Caco-2 (cell line): ENCODE measurements at regions not wholly inside any gene's neighbourhood (a gene's known extent, or its start where the extent isn't known, plus 50 kb on each side); places are given as distances from the start of the nearest gene placed in this dataset.

ENCODE experiments used
- BruUV-seq: library from RNA; stranded (reverse); fragments of 400-500 nt; replicated peaks from 2 replicates; lab custom pipeline; 2021; lab: Mats Ljungman, UMichigan
- CTCF ChIA-PET: fragments of 300-600 bp; sonication (Branson Sonifier 250); formaldehyde crosslinking; loops from one replicate; lab custom pipeline; 2022; ENCODE audit warnings: antibody characterized with exemption; lab: Charles Lee
- POLR2A ChIA-PET: fragments of 300-600 bp; sonication (Branson Sonifier 250); formaldehyde crosslinking; loops from one replicate; lab custom pipeline; 2022; ENCODE audit warnings: antibody characterized with exemption; lab: Charles Lee
- DNase-seq, 2 experiments: peaks; one replicate each; pipeline versions ENCODE4 v3.0.0 to v3.0.0-alpha.2; 2020 to 2022
- H3K27me3 ChIP-seq: replicated peaks from 2 replicates; pipeline ENCODE4 v1.6.0; 2011; ENCODE audit warnings: low read length; ENCODE audit not compliant: control insufficient read depth, insufficient read depth
- H3K36me3 ChIP-seq: 2 replicates; pipeline ENCODE4 v1.5.1; 2011; ENCODE audit warnings: low read length; ENCODE audit not compliant: control insufficient read depth, insufficient read depth
- H3K4me1 ChIP-seq: fragments of 250-450 bp; sonication (Bioruptor Pico); 2 replicates; pipeline ENCODE4 v1.5.1; 2020; ENCODE audit warnings: mild to moderate bottlenecking
- H3K4me3 ChIP-seq: 2 replicates; pipeline ENCODE4 v1.5.1; 2011; ENCODE audit warnings: low read depth, mild to moderate bottlenecking, control low read depth, low read length
- H3K9me3 ChIP-seq: fragments of 250-450 bp; sonication (Bioruptor Pico); 2 replicates; pipeline ENCODE4 v1.5.1; 2020; ENCODE audit warnings: mild to moderate bottlenecking, moderate library complexity
- H3K27ac Mint-ChIP-seq: one replicate; pipeline ENCODE4 v1.8.0; 2022; ENCODE audit warnings: mixed read lengths; ENCODE audit not compliant: unreplicated experiment
- H3K27me3 Mint-ChIP-seq: one replicate; pipeline ENCODE4 v1.8.0; 2022; ENCODE audit warnings: mixed read lengths; ENCODE audit not compliant: insufficient read depth, unreplicated experiment
- H3K36me3 Mint-ChIP-seq: one replicate; pipeline ENCODE4 v1.8.0; 2022; ENCODE audit warnings: mild to moderate bottlenecking, mixed read lengths; ENCODE audit not compliant: insufficient read depth, unreplicated experiment
- H3K4me1 Mint-ChIP-seq: one replicate; pipeline ENCODE4 v1.8.0; 2022; ENCODE audit warnings: low read depth, mixed read lengths; ENCODE audit not compliant: unreplicated experiment
- H3K4me3 Mint-ChIP-seq: one replicate; pipeline ENCODE4 v1.8.0; 2022; ENCODE audit warnings: mild to moderate bottlenecking, moderate library complexity, mixed read lengths; ENCODE audit not compliant: unreplicated experiment
- H3K9me3 Mint-ChIP-seq: one replicate; pipeline ENCODE4 v1.8.0; 2022; ENCODE audit warnings: mixed read lengths; ENCODE audit not compliant: unreplicated experiment
- CTCF ChIP-seq, 2 experiments: fragments of 200-600 bp in 1 of 2; IDR thresholded peaks; 1 replicate in 1 of 2; 2 replicates in 1 of 2; pipeline versions ENCODE4 v1.5.1 to v1.8.0; 2011 to 2022; ENCODE audit warnings: antibody characterized with exemption in 1 of 2, control low read depth in 1 of 2, inconsistent platforms in 1 of 2, low read depth in 1 of 2, low read length in 1 of 2, mild to moderate bottlenecking in 1 of 2, moderate library complexity in 1 of 2; ENCODE audit not compliant: insufficient read depth in 1 of 2, severe bottlenecking in 1 of 2, unreplicated experiment in 1 of 2
- intact Hi-C: fragments of 100-400 bp; cut with micrococcal nuclease; formaldehyde crosslinking; loops from one replicate; pipeline ENCODE4 v1.10.0; 2022; ENCODE audit not compliant: unreplicated experiment

- Mint-ChIP-seq H3K27ac (no peak overlapping the region), H3K9me3 (no peaks in the 10 kb centered on the region), H3K4me3 (no peak overlapping the region), H3K27me3 (peaks cover 12% of the 10 kb centered on the region), H3K36me3 (no peaks in the 10 kb centered on the region), H3K4me1 (no peaks in the 10 kb centered on the region)
- ChIA-PET CTCF (no interaction called here), POLR2A (no interaction called here)
- no peaks in the 10 kb centered on the region for H3K9me3 ChIP-seq
- intact Hi-C loops, result no loop called here
- BruUV-seq, result no TSS peak
- TF ChIP-seq CTCF (IDR thresholded peaks at IDR 0.05; ENCODE audit: insufficient read depth in 1 of 2, low read depth in 1 of 2, low read length in 1 of 2, severe bottlenecking in 1 of 2, unreplicated experiment in 1 of 2), result no peak
- no peaks in the 10 kb centered on the region for H3K4me1 ChIP-seq
- no peak overlapping the region for H3K4me3 ChIP-seq
- H3K36me3 ChIP-seq, result no peaks in the 10 kb centered on the region
- no peak for DNase-seq
- H3K27me3 ChIP-seq, result no peaks in the 10 kb centered on the region
Measured at GRCh38 chr21:38036016-38036415, 119.8 kb upstream of the KCNJ6 start.

- ChIA-PET POLR2A (no interaction called here), CTCF (interaction anchor here (0.9 kb wide), 1 partner anchor 90 kb away, joined by 3 read pairs; no protein-coding TSS in a partner anchor)
- Mint-ChIP-seq H3K4me3 (no peak overlapping the region), H3K27ac (no peak overlapping the region), H3K36me3 (no peaks in the 10 kb centered on the region), H3K27me3 (peaks cover 17% of the 10 kb centered on the region), H3K4me1 (no peaks in the 10 kb centered on the region), H3K9me3 (no peaks in the 10 kb centered on the region)
- Histone ChIP-seq H3K36me3 (no peaks in the 10 kb centered on the region), H3K4me1 (no peaks in the 10 kb centered on the region), H3K9me3 (no peaks in the 10 kb centered on the region), H3K27me3 (no peaks in the 10 kb centered on the region), H3K4me3 (no peak overlapping the region)
- no TSS peak for BruUV-seq
- no peak for DNase-seq
- intact Hi-C loops, result no loop called here
- no peak for TF ChIP-seq CTCF (IDR thresholded peaks at IDR 0.05; ENCODE audit: insufficient read depth in 1 of 2, low read depth in 1 of 2, low read length in 1 of 2, severe bottlenecking in 1 of 2, unreplicated experiment in 1 of 2)
Measured at GRCh38 chr21:38037416-38037815, 121.2 kb upstream of the KCNJ6 start.

- CTCF ChIA-PET, result no interaction called here
- TF ChIP-seq CTCF (IDR thresholded peaks at IDR 0.05; ENCODE audit: insufficient read depth in 1 of 2, low read depth in 1 of 2, low read length in 1 of 2, severe bottlenecking in 1 of 2, unreplicated experiment in 1 of 2), result no peak
- H3K36me3 ChIP-seq, result no peaks in the 10 kb centered on the region
- BruUV-seq, result no TSS peak
- no peaks in the 10 kb centered on the region for H3K4me1 ChIP-seq
- no peak overlapping the region for H3K4me3 ChIP-seq
- Mint-ChIP-seq H3K4me1 (no peaks in the 10 kb centered on the region), H3K27ac (no peak overlapping the region), H3K27me3 (peaks cover 20% of the 10 kb centered on the region), H3K4me3 (no peak overlapping the region), H3K36me3 (no peaks in the 10 kb centered on the region), H3K9me3 (no peaks in the 10 kb centered on the region)
- peak in 1 of 2 experiments; percentile 3 for DNase-seq
- H3K9me3 ChIP-seq, result no peaks in the 10 kb centered on the region
- POLR2A ChIA-PET, result no interaction called here
- intact Hi-C loops, result no loop called here
- H3K27me3 ChIP-seq, result no peaks in the 10 kb centered on the region
Measured at GRCh38 chr21:38039369-38039768, 123.1 kb upstream of the KCNJ6 start.
